Nucleus accumbens (tissue), 56 donors: ENCODE measurements at regions not wholly inside any gene's neighbourhood (a gene's known extent, or its start where the extent isn't known, plus 50 kb on each side); places are given as distances from the start of the nearest gene placed in this dataset.

Source experiments
- DNase-seq, 56 donors: peaks; one replicate each; lab custom pipeline; 2025; lab: John Stamatoyannopoulos, UW

DNA sequence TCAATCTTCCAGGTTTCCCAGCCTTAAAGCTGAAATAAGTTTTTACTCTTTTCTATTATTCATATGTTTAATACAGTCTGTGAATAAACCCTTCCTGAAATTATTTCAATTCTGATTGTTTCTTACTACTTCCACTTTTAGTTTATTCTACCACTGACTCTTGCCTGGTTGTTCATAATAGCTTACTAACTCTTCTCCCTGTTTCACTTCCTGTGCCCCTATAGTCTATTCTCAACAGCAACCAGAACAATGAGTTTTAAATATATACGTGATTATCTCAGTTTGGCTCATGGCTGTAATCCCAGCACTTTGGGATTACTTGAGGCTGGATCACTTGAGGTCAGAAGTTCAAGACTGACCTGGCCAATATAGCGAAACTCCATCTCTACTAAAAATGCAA is 408.0 kb upstream of the SPOCK3 start:
- no peak for DNase-seq

DNA sequence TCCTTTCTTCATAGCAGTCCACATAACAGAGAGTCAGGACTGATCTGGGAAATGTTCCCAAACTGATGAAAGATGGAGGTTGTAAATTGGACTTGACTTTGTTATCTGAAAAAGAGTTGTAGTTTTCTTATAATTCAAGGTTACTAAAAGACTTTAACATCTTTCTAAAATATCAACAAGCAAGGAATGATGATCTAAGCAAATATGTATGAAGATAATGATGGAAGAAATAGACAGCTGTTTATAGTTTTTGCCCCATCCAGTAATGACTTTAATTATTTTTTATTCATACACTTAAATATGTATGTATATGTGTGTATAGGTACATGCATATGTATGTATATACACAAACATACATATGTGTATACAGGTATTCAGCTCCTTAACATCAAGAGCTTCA is 411.1 kb upstream of the SPOCK3 start:
- DNase-seq: no peak

DNA sequence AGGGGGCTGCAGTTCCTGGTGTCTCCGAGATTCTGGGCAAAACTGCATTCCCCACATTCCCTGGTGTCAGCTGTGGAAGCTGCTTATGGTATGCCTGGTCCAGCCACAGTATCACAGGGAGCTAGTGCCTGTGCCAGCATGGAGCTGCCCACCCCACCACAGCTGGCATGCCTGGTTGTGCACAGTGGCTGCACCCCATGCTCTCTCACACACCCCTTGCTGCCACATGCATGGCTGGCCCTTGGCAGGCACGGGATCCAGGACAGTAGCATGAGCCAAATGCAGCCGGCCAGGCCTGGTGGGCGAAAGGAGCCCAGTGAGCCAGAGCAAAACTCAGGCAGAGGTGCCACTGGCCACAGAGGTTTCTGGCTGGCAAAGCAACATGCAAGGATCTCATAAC is 418.0 kb upstream of the SPOCK3 start:
- no peak for DNase-seq

DNA sequence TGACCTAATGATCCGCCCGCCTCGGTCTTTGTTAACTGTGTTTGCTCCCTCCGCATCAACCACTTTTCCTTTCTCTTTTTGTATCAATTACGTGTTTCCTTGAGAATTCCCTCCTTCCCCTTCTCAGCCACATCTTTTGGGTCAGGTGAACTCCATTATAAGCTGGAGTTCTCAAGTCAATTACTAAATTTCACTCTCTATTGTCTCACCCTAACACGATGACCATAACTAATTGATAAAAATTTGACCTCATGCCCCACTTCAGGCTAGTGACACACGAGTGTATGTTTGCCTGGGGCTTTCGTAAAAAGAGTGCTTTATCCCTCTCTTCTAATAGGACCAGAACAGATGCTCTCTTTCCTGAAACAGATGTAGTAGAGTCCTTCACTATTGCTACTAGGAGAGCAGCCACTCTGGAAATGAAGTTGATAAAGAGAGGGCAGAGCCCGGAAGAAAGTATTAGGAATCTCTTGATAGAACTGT is 403.6 kb upstream of the ANXA10 start:
- no peak for DNase-seq

DNA sequence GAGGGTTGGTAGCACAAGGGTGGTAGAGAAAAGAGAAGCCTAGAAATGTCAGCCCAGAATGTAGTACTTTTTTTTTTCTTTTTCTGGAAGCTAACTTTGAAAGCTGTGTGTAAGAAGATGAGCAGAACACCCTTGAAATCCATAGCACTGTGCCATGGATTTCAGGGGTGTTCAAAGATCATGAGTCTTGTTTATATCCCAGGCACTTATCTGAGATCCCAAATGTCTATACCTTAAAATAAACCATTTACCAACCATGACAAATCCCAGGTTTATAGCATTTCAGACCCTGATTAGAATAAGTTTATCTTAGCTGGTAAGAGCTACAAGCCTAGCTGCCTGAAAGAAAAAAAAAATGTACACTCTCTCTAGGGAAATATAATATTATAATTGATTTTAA is 389.9 kb upstream of the ANXA10 start:
- no peak for DNase-seq

DNA sequence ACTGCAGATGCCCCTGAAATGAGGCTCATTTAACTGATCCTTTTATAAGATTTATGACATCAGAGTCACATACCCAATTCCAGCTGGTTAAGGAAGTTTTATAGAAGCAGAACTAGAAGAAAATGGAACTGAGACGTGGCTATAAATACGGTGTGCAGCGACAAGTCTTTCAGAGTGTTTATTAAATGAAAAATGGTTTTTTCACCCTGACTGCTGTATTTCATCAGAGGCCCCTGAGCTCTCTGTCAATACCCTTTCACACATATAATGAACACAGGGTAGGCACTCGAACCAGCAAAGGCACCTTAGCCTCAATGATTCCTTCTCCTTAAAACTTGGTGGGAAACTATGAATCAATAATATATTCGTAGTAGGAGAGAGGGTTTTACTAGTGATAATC is 380.8 kb upstream of the ANXA10 start:
- no peak for DNase-seq

DNA sequence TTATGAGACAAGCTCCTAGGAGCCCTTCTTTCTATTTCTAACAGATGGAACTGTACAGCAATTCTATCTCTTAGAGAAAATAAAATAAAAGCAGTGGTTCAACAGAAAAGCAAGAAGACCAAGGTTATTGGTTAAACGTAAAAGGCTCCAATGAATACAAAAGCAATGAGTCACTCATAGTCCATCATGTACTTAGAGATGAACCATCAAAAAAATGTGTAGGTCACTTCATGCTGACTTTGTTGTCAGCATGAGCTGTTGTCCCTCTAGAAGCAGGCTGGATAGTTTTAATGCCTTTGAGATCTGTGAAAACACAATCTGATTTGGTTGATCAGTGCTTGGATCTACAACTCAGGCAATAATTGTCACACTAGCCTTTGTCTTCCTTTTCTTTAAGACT is 378.6 kb upstream of the ANXA10 start:
- DNase-seq: no peak

DNA sequence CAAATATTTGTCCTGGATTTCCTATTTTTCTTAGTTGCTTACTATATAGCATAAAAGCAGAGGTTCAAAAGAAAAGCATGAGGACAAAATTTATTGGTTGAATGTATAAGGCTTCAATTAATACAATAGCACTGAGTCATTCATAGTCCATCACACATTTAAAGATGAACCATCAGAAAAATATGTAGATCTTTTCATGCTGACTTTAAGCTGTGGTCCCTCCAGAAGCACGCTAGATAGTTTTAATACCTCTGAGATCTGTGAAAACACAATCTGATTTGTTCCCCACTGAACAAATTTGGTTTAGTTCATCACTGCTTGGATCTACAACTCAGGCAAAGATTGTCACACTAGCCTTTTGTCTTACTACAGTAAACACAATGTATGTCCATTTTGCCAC is 377.2 kb upstream of the ANXA10 start:
- DNase-seq: no peak

DNA sequence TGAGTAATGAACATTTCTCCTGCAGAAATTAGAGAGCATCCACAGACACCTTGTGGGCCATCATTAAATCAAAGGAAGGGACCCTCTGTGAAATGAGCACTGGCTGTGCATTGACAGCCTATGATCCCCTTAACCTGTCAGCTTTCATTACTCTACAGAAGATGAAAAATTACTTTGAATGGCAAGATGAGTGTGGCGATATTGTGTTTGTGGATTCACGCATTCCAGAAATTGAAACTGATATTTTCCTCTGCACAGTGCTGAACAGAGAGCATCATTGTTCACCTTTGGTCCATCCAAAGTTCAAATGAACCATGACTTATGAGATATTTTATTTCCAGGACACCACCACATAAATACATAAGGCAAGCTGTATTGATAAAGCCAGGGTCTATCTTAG is 374.8 kb upstream of the ANXA10 start:
- DNase-seq: no peak

DNA sequence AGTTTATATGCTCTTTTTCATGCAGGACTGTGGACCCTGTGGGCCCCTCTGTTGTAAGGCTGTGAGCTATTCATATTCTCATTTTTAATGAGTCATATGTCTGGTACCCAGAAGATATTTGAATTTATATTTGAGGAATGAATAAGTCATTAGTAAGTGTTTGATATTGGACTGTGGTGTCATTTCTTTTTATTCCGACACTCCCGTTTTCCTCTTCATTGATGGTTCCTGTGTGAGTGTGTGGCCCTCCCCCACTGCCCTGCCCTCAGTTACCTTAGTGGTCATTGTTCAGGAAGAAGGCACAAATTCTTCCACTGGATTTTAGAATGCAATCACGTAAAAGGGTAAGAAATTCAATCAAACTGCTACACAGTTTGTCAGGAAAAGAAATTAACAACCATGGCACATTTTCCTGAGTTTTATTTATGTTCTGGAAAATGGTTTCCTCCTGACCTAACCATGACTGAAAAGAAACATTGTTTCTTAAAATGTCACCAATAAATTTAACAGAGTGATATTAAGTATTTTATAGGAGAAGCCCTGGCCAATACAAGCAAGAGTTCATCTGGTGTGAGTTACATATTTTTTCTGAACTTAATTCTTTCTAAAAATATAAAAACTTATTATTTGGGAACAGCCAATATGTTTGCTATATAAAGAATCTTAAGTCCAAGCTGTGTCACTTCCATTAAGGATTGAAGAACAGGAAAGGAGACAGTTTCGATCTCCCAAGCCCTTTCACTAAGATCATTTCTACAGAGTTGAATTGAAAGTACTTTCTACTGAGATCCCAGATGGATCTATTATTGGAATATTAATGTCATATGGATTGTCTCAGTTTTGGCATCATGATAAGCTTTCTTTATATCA is 370.5 kb upstream of the ANXA10 start:
- no peak for DNase-seq

DNA sequence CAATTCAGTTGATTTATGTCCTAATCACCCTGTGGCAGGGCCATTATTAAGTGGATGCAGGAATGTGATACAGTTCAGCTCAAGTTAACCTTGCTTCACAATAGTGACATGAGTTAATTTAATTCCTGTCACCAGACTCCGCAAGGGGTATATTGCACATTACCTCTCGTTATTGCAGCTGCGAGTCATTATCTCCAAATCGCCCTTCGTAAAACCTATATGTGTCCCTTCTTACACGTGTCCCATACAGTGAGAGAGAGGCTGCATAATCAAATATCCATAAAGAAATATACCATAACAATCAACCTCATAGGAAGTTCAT is 369.9 kb upstream of the ANXA10 start:
- DNase-seq: no peak

DNA sequence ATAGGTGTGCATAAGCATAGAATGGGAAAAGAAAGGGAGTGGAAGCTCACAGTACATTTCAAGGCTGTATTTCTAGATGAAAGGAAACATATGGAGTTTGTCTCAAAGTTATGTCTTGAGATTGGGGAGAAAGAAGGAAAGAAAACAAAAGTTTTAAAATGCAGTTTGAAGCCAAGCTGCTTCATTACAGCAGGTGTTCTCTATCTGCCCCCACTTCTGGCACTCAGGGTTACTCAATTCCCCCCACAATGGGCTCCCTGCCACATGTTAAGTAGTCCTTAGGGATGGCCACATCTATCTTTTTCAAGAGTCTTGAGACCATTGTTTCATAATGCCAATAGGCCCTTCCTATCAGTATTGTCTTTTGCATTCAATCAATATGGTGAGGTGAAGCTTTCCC is 367.4 kb upstream of the ANXA10 start:
- no peak for DNase-seq

DNA sequence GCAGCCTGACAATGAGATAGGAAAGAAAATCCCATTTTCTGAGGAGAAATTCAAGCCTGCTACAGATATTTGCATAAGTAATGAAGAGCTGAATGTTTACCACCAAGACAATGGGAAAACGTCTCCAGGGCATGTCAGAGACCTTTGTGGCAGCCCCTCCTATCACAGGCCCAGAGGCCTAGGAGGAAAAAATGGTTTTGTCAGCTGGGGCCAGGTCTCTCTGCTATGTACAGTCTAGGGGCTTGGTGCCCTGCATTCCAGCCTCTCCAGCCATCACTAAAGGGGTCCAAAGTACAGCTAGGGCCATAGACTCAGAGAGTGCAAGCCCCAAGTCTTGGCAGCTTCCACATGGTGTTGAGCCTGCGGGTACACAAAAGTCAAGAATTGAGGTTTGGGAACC is 361.6 kb upstream of the ANXA10 start:
- DNase-seq: no peak

DNA sequence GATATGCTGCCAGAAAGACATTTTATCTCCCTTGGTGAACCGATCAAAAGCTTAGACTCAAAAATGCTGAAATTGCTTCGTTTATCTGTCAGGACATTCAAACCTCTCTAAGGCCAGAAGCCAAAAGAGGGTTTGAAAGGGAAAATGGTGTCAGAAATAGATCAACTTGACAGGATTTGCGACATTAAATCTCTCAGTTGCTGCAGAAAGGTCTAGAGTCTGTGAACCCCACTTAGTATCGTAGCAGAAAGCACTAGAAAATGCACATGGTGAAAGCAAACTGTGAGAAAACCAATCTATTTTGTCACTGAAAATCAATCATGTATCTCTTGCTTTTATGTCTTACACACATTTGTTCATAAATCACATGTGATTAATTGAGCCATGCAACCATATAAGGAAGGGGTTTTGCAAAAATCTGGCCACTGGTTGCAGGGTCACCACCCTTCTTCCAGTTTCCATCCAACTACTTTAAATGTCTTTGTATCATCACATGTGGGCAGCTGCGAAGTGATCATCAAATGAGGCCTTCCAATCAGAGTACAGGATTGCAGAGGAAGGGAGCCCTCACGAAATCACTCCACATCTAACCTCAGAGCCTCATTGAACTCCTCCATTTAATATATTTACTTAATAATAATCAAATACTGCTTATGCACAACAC is 347.2 kb upstream of the ANXA10 start:
- no peak for DNase-seq

DNA sequence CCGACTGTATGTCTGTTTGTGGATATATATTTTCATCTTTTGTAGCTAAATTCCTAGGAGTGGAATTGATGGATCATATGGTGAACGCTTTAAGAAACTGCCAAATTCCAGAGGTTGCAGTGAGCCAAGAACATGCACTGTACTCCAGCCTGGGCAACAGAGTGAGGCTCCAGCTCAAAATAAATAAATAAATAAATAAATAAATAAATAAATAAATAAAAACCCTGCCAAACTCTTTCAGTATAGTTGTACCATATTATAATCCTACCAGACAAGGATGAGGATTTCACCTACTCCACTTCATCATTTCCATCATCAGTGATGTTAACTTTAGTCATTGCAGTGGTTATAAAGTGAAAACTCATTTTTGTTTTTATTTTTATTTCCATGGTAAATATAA is 325.1 kb upstream of the ANXA10 start:
- DNase-seq: no peak

DNA sequence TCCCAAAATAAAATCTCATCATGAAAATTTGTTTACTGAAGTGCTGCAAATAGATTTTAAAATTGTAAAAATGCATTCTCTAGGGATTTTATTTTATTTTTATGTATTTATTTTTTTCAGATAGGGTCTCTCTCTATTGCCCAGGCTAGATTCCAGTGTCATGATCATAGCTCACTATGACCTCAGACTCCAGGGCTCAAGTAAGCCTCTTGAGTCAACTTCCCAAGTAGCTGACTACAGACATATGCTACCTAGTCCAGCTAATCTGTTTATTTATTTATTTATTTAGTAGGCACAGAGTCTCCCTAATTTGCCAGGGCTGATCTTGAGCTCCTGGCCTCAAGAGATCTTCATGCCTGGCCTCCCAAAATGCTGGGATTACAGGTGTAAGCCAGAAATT is 317.7 kb upstream of the ANXA10 start:
- no peak for DNase-seq

DNA sequence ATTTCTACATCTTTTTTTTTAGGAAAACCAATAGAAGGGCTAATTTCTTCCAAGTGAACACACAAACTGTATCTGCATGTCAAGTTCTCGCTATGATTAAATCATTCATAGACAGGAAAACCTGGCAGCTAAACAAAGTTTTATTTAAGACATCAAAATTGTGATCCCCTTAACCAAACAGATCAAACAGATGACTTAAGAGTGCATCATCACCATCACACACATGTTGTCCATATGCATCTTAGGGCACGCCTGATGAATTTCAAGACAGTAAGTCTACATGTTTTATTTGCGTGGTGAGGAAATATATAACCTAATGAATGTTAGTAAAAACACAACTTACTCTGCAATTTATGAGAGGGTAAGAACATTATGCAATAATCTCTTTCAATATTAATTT is 317.0 kb upstream of the ANXA10 start:
- DNase-seq: no peak

DNA sequence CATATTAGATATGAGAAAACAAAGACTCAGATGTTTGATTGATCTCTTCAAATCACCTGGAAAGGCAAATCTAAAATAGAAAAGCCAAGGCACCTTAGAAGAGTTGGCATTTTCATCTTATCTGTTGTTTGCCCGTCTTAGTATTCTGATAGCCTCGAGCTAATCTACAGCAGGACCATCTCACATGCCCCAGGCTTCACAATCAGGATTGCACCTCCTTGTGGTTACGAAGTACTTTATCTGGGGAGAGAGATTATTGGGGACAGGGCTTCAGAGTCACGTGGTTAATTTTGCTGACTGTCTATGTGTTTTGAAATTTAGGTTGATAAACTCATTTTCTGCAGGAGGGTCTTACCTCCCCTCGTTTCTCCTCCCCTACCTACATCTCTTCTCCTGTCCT is 313.1 kb upstream of the ANXA10 start:
- DNase-seq: no peak

DNA sequence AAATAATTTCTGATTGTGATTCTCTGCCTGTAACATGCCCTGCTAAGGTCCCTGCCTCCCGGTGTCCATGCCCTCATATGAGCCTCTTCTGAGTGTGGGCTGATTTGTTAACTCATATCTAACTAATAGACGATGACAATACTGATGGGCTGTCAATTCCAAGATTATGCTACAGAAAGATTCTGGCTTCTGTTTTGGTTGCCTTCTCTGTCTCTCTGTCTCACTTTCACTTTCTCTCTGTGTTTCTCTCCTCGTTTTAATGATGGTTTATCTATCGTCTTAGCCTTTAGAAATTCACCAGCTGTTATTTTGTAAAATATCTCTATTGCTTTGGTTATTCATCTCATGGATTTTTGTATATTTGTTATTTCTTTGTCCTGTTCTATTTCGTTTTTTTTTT is 312.5 kb upstream of the ANXA10 start:
- DNase-seq: no peak

DNA sequence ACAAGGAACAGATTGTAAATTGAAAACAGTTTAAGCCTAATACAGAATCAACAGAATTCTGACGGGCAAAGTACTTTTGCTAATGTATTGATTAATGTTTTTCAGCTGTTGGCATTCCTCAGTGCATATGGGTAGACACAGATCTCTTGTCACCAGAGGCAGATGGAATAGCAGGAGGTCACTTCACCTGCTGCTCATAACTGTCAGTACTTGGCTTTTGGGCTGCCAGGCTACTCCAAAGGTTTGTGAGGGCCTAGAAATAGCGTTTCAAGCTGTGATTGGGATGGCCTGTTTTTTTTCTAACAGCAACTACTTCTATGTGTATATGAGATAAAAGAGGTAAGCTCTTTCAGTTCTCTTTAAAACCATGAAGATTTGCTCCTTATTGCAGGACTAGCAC is 307.5 kb upstream of the ANXA10 start:
- no peak for DNase-seq

DNA sequence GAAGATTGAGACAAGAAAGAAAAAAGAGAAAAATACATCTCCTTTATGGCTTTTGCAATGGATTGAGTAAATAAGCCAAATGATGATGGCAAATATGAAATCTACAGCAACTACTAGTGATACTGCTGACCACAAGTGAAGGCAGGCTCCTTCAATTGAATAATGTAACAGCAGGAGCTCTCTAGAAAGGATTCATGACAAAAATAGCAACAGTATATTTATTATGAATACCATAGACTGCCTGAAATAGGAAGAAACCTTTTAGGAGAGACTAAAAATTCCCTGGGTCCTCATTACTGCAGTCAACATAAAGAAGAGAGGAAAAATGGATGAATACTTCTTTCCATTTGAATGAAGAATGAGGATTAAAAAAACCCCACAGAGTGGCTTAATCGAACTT is 306.8 kb upstream of the ANXA10 start:
- DNase-seq: no peak

DNA sequence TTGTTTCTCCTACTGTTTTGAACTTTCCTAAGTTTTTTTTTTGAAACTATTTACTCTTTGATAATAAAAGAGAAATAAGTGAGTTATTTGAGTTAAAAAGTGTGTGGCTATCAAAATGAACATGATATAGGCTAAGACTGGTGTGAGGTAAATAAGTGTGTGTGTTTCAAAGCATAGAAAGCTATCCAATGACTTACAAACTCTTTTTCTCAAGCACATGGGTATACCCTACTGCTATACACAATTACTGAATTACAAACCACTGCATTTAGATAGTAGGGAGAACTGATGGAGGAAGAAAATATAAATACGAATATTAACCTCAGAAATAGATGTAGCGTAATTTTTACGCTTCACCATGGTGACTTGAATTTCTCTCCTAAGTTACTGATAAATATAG is 305.8 kb upstream of the ANXA10 start:
- no peak for DNase-seq
